PC-9 (cell line): ENCODE measurements at regions not wholly inside any gene's neighbourhood (a gene's known extent, or its start where the extent isn't known, plus 50 kb on each side); places are given as distances from the start of the nearest gene placed in this dataset.
"Not testable (repeated sequence)": the region's sequence is repeated elsewhere in the genome, so short reads cannot be mapped to it uniquely, and the experiment has no call there.

Experiments used
- BruUV-seq: library from RNA; stranded (reverse); fragments of 400-500 nt; replicated peaks from 2 replicates; lab custom pipeline; 2021; lab: Mats Ljungman, UMichigan
- CTCF ChIA-PET: fragments of 300-600 bp; sonication (Branson Sonifier 250); formaldehyde crosslinking; loops from one replicate; lab custom pipeline; 2022; ENCODE audit warnings: antibody characterized with exemption; lab: Charles Lee
- POLR2A ChIA-PET: fragments of 300-600 bp; sonication (Branson Sonifier 250); formaldehyde crosslinking; loops from one replicate; lab custom pipeline; 2022; ENCODE audit warnings: antibody characterized with exemption; ENCODE audit not compliant: unreplicated experiment; lab: Charles Lee
- DNase-seq, 2 experiments: peaks; one replicate each; pipeline versions ENCODE4 v3.0.0 to v3.0.0-alpha.2; 2015 to 2022; ENCODE audit warnings: mixed read lengths in 1 of 2
- H2AFZ ChIP-seq: fragments of 200-600 bp; sonication (generic); 2 replicates; pipeline ENCODE4 v1.8.1; 2017; ENCODE audit warnings: antibody characterized with exemption
- H3F3A ChIP-seq: fragments of 200-600 bp; sonication (generic); 2 replicates; pipeline ENCODE4 v1.8.1; 2017; ENCODE audit warnings: antibody characterized with exemption, mild to moderate bottlenecking, low read depth; ENCODE audit not compliant: insufficient read depth
- H3K27ac ChIP-seq: fragments of 200-600 bp; sonication (generic); 2 replicates; pipeline ENCODE4 v1.6.1; 2016; ENCODE audit warnings: mixed run types
- H3K27me3 ChIP-seq: fragments of 200-600 bp; sonication (generic); 2 replicates; pipeline ENCODE4 v1.6.1; 2016; ENCODE audit warnings: low read depth, mixed run types; ENCODE audit not compliant: insufficient read depth
- H3K36me3 ChIP-seq: fragments of 200-600 bp; sonication (generic); 2 replicates; pipeline ENCODE4 v1.6.1; 2016; ENCODE audit warnings: low read depth, mixed run types
- H3K4me1 ChIP-seq: fragments of 200-600 bp; sonication (generic); replicated peaks from 2 replicates; pipeline ENCODE4 v1.6.1; 2016; ENCODE audit warnings: mixed run types; ENCODE audit not compliant: insufficient read depth
- H3K4me2 ChIP-seq: fragments of 200-600 bp; sonication (generic); 2 replicates; pipeline ENCODE4 v1.6.1; 2017; ENCODE audit warnings: mixed run types
- H3K4me3 ChIP-seq: fragments of 200-600 bp; sonication (generic); 2 replicates; pipeline ENCODE4 v1.6.1; 2016; ENCODE audit warnings: mixed run types
- H3K79me2 ChIP-seq: fragments of 200-600 bp; sonication (generic); 2 replicates; pipeline ENCODE4 v1.6.1; 2017; ENCODE audit warnings: low read depth, mixed run types
- H3K9me2 ChIP-seq: fragments of 200-600 bp; sonication (generic); 2 replicates; pipeline ENCODE4 v1.8.1; 2017; ENCODE audit warnings: mild to moderate bottlenecking; ENCODE audit not compliant: insufficient read depth
- H3K9me3 ChIP-seq: fragments of 200-600 bp; sonication (generic); 2 replicates; pipeline ENCODE4 v1.8.1; 2016; ENCODE audit warnings: low read depth; ENCODE audit not compliant: insufficient read depth
- H4K20me1 ChIP-seq: fragments of 200-600 bp; sonication (generic); 2 replicates; pipeline ENCODE4 v1.8.1; 2017; ENCODE audit not compliant: insufficient read depth
- CTCF ChIP-seq: fragments of 200-600 bp; sonication (generic); conservative IDR thresholded peaks from 2 replicates; pipeline ENCODE4 v1.6.1; 2017; ENCODE audit warnings: mixed run types, antibody characterized with exemption, mild to moderate bottlenecking, moderate library complexity
- EZH2 ChIP-seq: fragments of 200-600 bp; sonication (generic); IDR thresholded peaks from 2 replicates; pipeline ENCODE4 v1.8.0; 2017; ENCODE audit warnings: antibody characterized with exemption, low read depth
- intact Hi-C: fragments of 100-400 bp; cut with micrococcal nuclease; formaldehyde crosslinking; loops from one replicate; pipeline ENCODE4 v1.10.0; 2022; ENCODE audit not compliant: unreplicated experiment

- BruUV-seq: no TSS peak
- Histone ChIP-seq H3K9me2 (no peaks in the 10 kb centered on the region), H3K36me3 (no peaks in the 10 kb centered on the region), H3K27me3 (peaks cover 66% of the 10 kb centered on the region), H3F3A (no peaks in the 10 kb centered on the region), H2AFZ (no peak overlapping the region), H3K4me2 (peak overlapping the region; percentile 3; the same call in 1 of the 2 replicates), H3K27ac (no peak overlapping the region), H3K4me3 (no peak overlapping the region), H4K20me1 (no peaks in the 10 kb centered on the region), H3K9me3 (no peaks in the 10 kb centered on the region), H3K79me2 (no peaks in the 10 kb centered on the region), H3K4me1 (peaks cover 5% of the 10 kb centered on the region; the same call in 1 of the 2 replicates)
- intact Hi-C loops: no loop called here
- no peak for TF ChIP-seq CTCF
- TF ChIP-seq EZH2: no peak
- ChIA-PET POLR2A (no interaction called here), CTCF (interaction anchor here (0.6 kb wide), 1 partner anchor 25 kb away, joined by 13 read pairs; no protein-coding TSS in a partner anchor)
- no peak for DNase-seq
These were observed 59.4 kb upstream of the FMOD start for GRCh38 chr1:203410182-203410900.

GRCh38 chr1:203411431-203411830, 60.5 kb upstream of the FMOD start:
- H3F3A ChIP-seq, H3K4me1 ChIP-seq, DNase-seq, H3K36me3 ChIP-seq, H3K27ac ChIP-seq, H3K79me2 ChIP-seq, CTCF ChIA-PET, H3K4me3 ChIP-seq, H4K20me1 ChIP-seq, H3K9me3 ChIP-seq, H3K4me2 ChIP-seq, POLR2A ChIA-PET, H3K9me2 ChIP-seq, BruUV-seq, H2AFZ ChIP-seq, intact Hi-C loops: not testable (repeated sequence)
- peaks cover 61% of the 10 kb centered on the region for H3K27me3 ChIP-seq

GRCh38 chr1:203419558-203419957, 56.0 kb upstream of the PRELP start:
- BruUV-seq: no TSS peak
- Histone ChIP-seq H3K4me2 (no peak overlapping the region), H3K79me2 (no peaks in the 10 kb centered on the region), H3K36me3 (no peaks in the 10 kb centered on the region), H3K4me3 (no peak overlapping the region), H3K9me3 (no peaks in the 10 kb centered on the region), H3K4me1 (no peaks in the 10 kb centered on the region), H3K27me3 (peaks cover 57% of the 10 kb centered on the region), H3K27ac (no peak overlapping the region), H2AFZ (no peak overlapping the region), H3F3A (no peaks in the 10 kb centered on the region), H4K20me1 (no peaks in the 10 kb centered on the region), H3K9me2 (no peaks in the 10 kb centered on the region)
- CTCF ChIA-PET: no interaction called here
- no peak for DNase-seq
- POLR2A ChIA-PET: no interaction called here
- TF ChIP-seq EZH2 (no peak), CTCF (no peak)
- intact Hi-C loops: no loop called here
